Endothelial cell of umbilical vein (primary cell): ENCODE measurements at regions not wholly inside any gene's neighbourhood (a gene's known extent, or its start where the extent isn't known, plus 50 kb on each side); places are given as distances from the start of the nearest gene placed in this dataset.

Experiments
- BruUV-seq: library from RNA; stranded (reverse); fragments of 400-500 nt; replicated peaks from 2 replicates; lab custom pipeline; 2021; lab: Mats Ljungman, UMichigan
- CTCF ChIA-PET: fragments of 300-600, 350-600 bp; sonication (Branson Sonifier 250); formaldehyde crosslinking; loops from one replicate; lab custom pipeline; 2021; ENCODE audit warnings: antibody characterized with exemption, inconsistent platforms; lab: Charles Lee
- POLR2A ChIA-PET: fragments of 300-600, 350-600 bp; sonication (Branson Sonifier 250); formaldehyde crosslinking; loops from one replicate; lab custom pipeline; 2021; ENCODE audit warnings: antibody characterized with exemption, inconsistent platforms; lab: Charles Lee
- DNase-seq: peaks from one replicate; pipeline ENCODE4 v3.0.0-alpha.2; 2011; ENCODE audit warnings: low read depth, low spot score
- FAIRE-seq: peaks from 2 replicates; lab custom pipeline; 2011; peaks lifted over from hg19 to GRCh38; lab: Jason Lieb, UNC
- H2AFZ ChIP-seq: 2 replicates; pipeline ENCODE4 v1.6.0; 2012; ENCODE audit warnings: low read depth, low read length, control low read depth, inconsistent platforms
- H3K27ac ChIP-seq: 2 replicates; pipeline ENCODE4 v1.5.1; 2011; ENCODE audit warnings: low read depth, mild to moderate bottlenecking, control low read depth, low read length, moderate library complexity; ENCODE audit not compliant: insufficient read depth
- H3K27me3 ChIP-seq, 2 experiments: 2 replicates each; pipeline versions ENCODE4 v1.6.0 to v1.6.1; 2011; ENCODE audit warnings: low read length in 2 of 2, mixed read lengths in 1 of 2; ENCODE audit not compliant: control insufficient read depth in 2 of 2, insufficient read depth in 2 of 2
- H3K36me3 ChIP-seq, 2 experiments: 2 replicates in 1 of 2; 3 replicates in 1 of 2; pipeline ENCODE4 v1.5.1; 2011; ENCODE audit warnings: low read length in 2 of 2, mild to moderate bottlenecking in 1 of 2, moderate library complexity in 1 of 2; ENCODE audit not compliant: control insufficient read depth in 2 of 2, insufficient read depth in 2 of 2; ENCODE audit errors: extremely low read depth in 1 of 2
- H3K4me1 ChIP-seq: 3 replicates; pipeline ENCODE4 v1.5.1; 2011; ENCODE audit warnings: mild to moderate bottlenecking, low read length; ENCODE audit not compliant: control insufficient read depth, insufficient read depth; ENCODE audit errors: extremely low read depth
- H3K4me2 ChIP-seq: 2 replicates; pipeline ENCODE4 v1.6.1; 2011; ENCODE audit warnings: low read length, control low read depth, mixed read lengths; ENCODE audit not compliant: insufficient read depth
- H3K4me3 ChIP-seq, 3 experiments: fragments of 200-600 bp in 1 of 3; sonication (generic), shearing (Covaris generic) in 1 of 3; replicated peaks in 1 of 3; 2 replicates each; pipeline ENCODE4 v1.5.1; 2011 to 2016; ENCODE audit warnings: control low read depth in 3 of 3, low read length in 3 of 3, mild to moderate bottlenecking in 2 of 3, inconsistent platforms in 1 of 3, low read depth in 1 of 3, moderate library complexity in 1 of 3; ENCODE audit not compliant: insufficient read depth in 1 of 3
- H3K79me2 ChIP-seq: 2 replicates; pipeline ENCODE4 v1.6.0; 2012; ENCODE audit warnings: low read length, inconsistent platforms; ENCODE audit not compliant: control insufficient read depth, insufficient read depth
- H3K9ac ChIP-seq: replicated peaks from 2 replicates; pipeline ENCODE3; 2011; ENCODE audit warnings: low read length, control low read depth; ENCODE audit not compliant: insufficient read depth; ENCODE audit errors: extremely low read depth
- H3K9me1 ChIP-seq: replicated peaks from 3 replicates; pipeline ENCODE4 v1.6.0; 2011; ENCODE audit warnings: mild to moderate bottlenecking, low read length; ENCODE audit not compliant: control insufficient read depth, insufficient read depth; ENCODE audit errors: extremely low read depth
- H3K9me3 ChIP-seq: replicated peaks from 2 replicates; pipeline ENCODE4 v1.5.1; 2012; ENCODE audit warnings: low read length, inconsistent platforms; ENCODE audit not compliant: control insufficient read depth, insufficient read depth
- H4K20me1 ChIP-seq: replicated peaks from 2 replicates; pipeline ENCODE3; 2011; ENCODE audit warnings: mild to moderate bottlenecking, low read length; ENCODE audit not compliant: control insufficient read depth, insufficient read depth; ENCODE audit errors: extremely low read depth
- CTCF ChIP-seq, 2 donors: IDR thresholded peaks; 1 replicate in 1 of 2; 2 replicates in 1 of 2; pipeline ENCODE4 v1.5.1; 2011; ENCODE audit warnings: low read length in 2 of 2, mild to moderate bottlenecking in 2 of 2, moderate library complexity in 2 of 2, control low read depth in 1 of 2, inconsistent platforms in 1 of 2, low read depth in 1 of 2; ENCODE audit not compliant: insufficient read depth in 1 of 2; ENCODE audit errors: extremely low read depth in 1 of 2
- EZH2 ChIP-seq: IDR thresholded peaks from 2 replicates; pipeline ENCODE4 v1.6.1; 2012; ENCODE audit warnings: borderline replicate concordance, low read depth, mild to moderate bottlenecking, moderate library complexity, low read length, inconsistent platforms; ENCODE audit not compliant: severe bottlenecking
- FOS ChIP-seq: IDR thresholded peaks from 2 replicates; pipeline ENCODE4 v1.6.1; 2011; ENCODE audit warnings: mild to moderate bottlenecking, low read length, moderate library complexity, borderline replicate concordance; ENCODE audit not compliant: insufficient read depth
- GATA2 ChIP-seq: IDR thresholded peaks from 2 replicates; pipeline ENCODE4 v1.7.0; 2011; ENCODE audit warnings: low read depth, mild to moderate bottlenecking, moderate library complexity, mixed read lengths, low read length; ENCODE audit not compliant: insufficient read length, insufficient read depth
- JUN ChIP-seq: IDR thresholded peaks from 2 replicates; pipeline ENCODE4 v1.6.1; 2011; ENCODE audit warnings: borderline replicate concordance, low read depth; ENCODE audit not compliant: insufficient read length, insufficient read depth
- MAX ChIP-seq: IDR thresholded peaks from 2 replicates; pipeline ENCODE4 v1.6.1; 2011; ENCODE audit not compliant: insufficient read depth, insufficient read length
- MYC ChIP-seq: IDR thresholded peaks from one replicate; pipeline ENCODE4 v1.6.1; 2011; ENCODE audit warnings: mild to moderate bottlenecking, low read depth, low read length
- POLR2A ChIP-seq: IDR thresholded peaks from 2 replicates; pipeline ENCODE4 v1.6.1; 2012; ENCODE audit warnings: low read depth, mild to moderate bottlenecking, control low read depth, low read length
- POLR2AphosphoS5 ChIP-seq: IDR thresholded peaks from 2 replicates; pipeline ENCODE4 v1.6.1; 2012; ENCODE audit warnings: low read depth, mild to moderate bottlenecking, control low read depth, low read length, moderate library complexity; ENCODE audit not compliant: insufficient read depth
- dilution Hi-C: fragments of 300-500 bp; cut with MboI; formaldehyde crosslinking; loops from one replicate; pipeline ENCODE4 v1.15.0; 2019; ENCODE audit warnings: low sequenced_read_pairs; ENCODE audit not compliant: extremely low pct_ligation_motif_present
- intact Hi-C: fragments of 100-400 bp; cut with micrococcal nuclease; formaldehyde crosslinking; loops from one replicate; pipeline ENCODE4 v1.10.0; 2022

DNA sequence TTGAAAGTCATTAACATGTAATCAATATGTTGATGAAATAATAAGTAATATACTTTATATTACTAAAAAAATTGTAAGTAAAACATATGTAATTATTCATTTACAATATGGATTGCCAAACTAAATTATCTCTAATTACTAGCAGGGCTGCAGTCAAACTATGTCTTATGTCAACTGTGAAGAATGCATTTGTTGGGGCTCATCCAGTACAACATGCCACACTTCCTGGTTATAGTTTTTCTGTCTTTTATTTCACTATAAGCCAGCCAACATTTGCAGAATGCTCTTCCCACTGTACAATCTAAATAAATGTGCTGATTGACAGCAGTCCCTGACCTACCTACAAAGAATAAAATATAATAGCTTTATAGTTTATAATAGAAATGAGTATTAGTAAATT, 975.4 kb upstream of the NDST4 start:
- no peak for TF ChIP-seq MAX
- TF ChIP-seq GATA2: no peak
- no peak for TF ChIP-seq FOS
- TF ChIP-seq MYC: no peak
- TF ChIP-seq POLR2A: no peak
- TF ChIP-seq POLR2AphosphoS5: no peak
- no peak for TF ChIP-seq JUN
- no peak for TF ChIP-seq EZH2
- TF ChIP-seq CTCF (IDR thresholded peaks at IDR 0.05; ENCODE audit: extremely low read depth in 1 of 2, insufficient read depth in 1 of 2, low read depth in 1 of 2, low read length in 2 of 2): no peak
- H2AFZ ChIP-seq: no peak overlapping the region
- H3K27me3 ChIP-seq: no peaks in the 10 kb centered on the region
- no TSS peak for BruUV-seq
- no peaks in the 10 kb centered on the region for H4K20me1 ChIP-seq
- DNase-seq (no peak), FAIRE-seq (no peak)
- no peaks in the 10 kb centered on the region for H3K9me3 ChIP-seq
- H3K4me2 ChIP-seq: no peak overlapping the region
- no peak overlapping the region for H3K9ac ChIP-seq
- H3K27ac ChIP-seq: no peak overlapping the region
- intact Hi-C loops (no loop called here), dilution Hi-C loops (no loop called here)
- ChIA-PET CTCF (no interaction called here), POLR2A (no interaction called here)
- H3K4me3 ChIP-seq: no peak overlapping the region
- H3K36me3 ChIP-seq: no peaks in the 10 kb centered on the region
- no peaks in the 10 kb centered on the region for H3K4me1 ChIP-seq
- no peaks in the 10 kb centered on the region for H3K9me1 ChIP-seq
- H3K79me2 ChIP-seq: no peaks in the 10 kb centered on the region
